ENCODE measurements at regions not wholly inside any gene's neighbourhood (a gene's known extent, or its start where the extent isn't known, plus 50 kb on each side); places are given as distances from the start of the nearest gene placed in this dataset.

GRCh38 chr4:138925495-138925894 lies 90.1 kb upstream of the NOCT start:
- FAIRE-seq = no peak
- H3K36me3 ChIP-seq (ENCODE audit: control insufficient read depth, insufficient read depth, low read length) = no peaks in the 10 kb centered on the region
- TF ChIP-seq CTCF (IDR thresholded peaks at IDR 0.05; ENCODE audit: insufficient read depth, low read length, severe bottlenecking) = no peak
- H3K27me3 ChIP-seq (ENCODE audit: control insufficient read depth, insufficient read depth, low read length) = no peaks in the 10 kb centered on the region
- DNase-seq (ENCODE audit: low read depth) = no peak
- no peak overlapping the region for H3K4me3 ChIP-seq (ENCODE audit: low read depth, low read length)

GRCh38 chr4:138919094-138919936 lies 96.3 kb upstream of the NOCT start:
- Histone ChIP-seq H3K4me3 (ENCODE audit: low read depth, low read length) (no peak overlapping the region), H3K36me3 (ENCODE audit: control insufficient read depth, insufficient read depth, low read length) (no peaks in the 10 kb centered on the region), H3K27me3 (ENCODE audit: control insufficient read depth, insufficient read depth, low read length) (no peaks in the 10 kb centered on the region)
- FAIRE-seq (no peak), DNase-seq (ENCODE audit: low read depth) (peak; percentile 70)
- TF ChIP-seq CTCF (IDR thresholded peaks at IDR 0.05; ENCODE audit: insufficient read depth, low read length, severe bottlenecking) = peak; percentile 78

GRCh38 chr4:138918169-138918869 lies 97.3 kb upstream of the NOCT start:
- Histone ChIP-seq H3K4me3 (ENCODE audit: low read depth, low read length) (no peak overlapping the region), H3K36me3 (ENCODE audit: control insufficient read depth, insufficient read depth, low read length) (no peaks in the 10 kb centered on the region), H3K27me3 (ENCODE audit: control insufficient read depth, insufficient read depth, low read length) (no peaks in the 10 kb centered on the region)
- TF ChIP-seq CTCF (IDR thresholded peaks at IDR 0.05; ENCODE audit: insufficient read depth, low read length, severe bottlenecking) = no peak
- FAIRE-seq (no peak), DNase-seq (ENCODE audit: low read depth) (no peak)

GRCh38 chr4:138916763-138917162 lies 98.8 kb upstream of the NOCT start:
- no peak for TF ChIP-seq CTCF (IDR thresholded peaks at IDR 0.05; ENCODE audit: insufficient read depth, low read length, severe bottlenecking)
- Histone ChIP-seq H3K4me3 (ENCODE audit: low read depth, low read length) (no peak overlapping the region), H3K27me3 (ENCODE audit: control insufficient read depth, insufficient read depth, low read length) (no peaks in the 10 kb centered on the region), H3K36me3 (ENCODE audit: control insufficient read depth, insufficient read depth, low read length) (no peaks in the 10 kb centered on the region)
- no peak for DNase-seq (ENCODE audit: low read depth)
- no peak for FAIRE-seq

- no peak for FAIRE-seq
- Histone ChIP-seq H3K36me3 (ENCODE audit: control insufficient read depth, insufficient read depth, low read length) (no peaks in the 10 kb centered on the region), H3K27me3 (ENCODE audit: control insufficient read depth, insufficient read depth, low read length) (no peaks in the 10 kb centered on the region), H3K4me3 (ENCODE audit: low read depth, low read length) (no peak overlapping the region)
- no peak for TF ChIP-seq CTCF (IDR thresholded peaks at IDR 0.05; ENCODE audit: insufficient read depth, low read length, severe bottlenecking)
- no peak for DNase-seq (ENCODE audit: low read depth)
These were observed 99.8 kb upstream of the NOCT start for GRCh38 chr4:138915756-138916155.
